ENCODE measurements at regions not wholly inside any gene's neighbourhood (a gene's known extent, or its start where the extent isn't known, plus 50 kb on each side); places are given as distances from the start of the nearest gene placed in this dataset.

DNA sequence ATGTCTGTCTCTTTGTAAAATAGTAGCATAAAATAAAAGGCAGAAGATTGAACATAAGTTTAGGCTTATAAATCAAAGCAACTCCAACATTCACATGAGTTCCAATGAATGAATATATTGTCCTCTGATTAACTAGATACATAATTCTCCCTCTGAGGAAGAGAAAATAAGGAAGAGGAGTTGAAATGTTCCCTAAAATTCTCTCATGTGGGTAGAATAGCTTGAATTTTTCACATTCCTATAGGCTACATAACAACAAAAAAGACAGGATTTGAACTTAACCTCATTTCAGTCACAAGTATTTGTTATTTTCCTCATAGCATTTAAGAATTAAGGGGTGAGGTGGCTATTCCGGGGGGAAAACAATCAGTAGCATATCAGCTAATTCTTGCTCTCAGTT lies 462.4 kb upstream of the NDST4 start:
- TF ChIP-seq, protein P1, sequence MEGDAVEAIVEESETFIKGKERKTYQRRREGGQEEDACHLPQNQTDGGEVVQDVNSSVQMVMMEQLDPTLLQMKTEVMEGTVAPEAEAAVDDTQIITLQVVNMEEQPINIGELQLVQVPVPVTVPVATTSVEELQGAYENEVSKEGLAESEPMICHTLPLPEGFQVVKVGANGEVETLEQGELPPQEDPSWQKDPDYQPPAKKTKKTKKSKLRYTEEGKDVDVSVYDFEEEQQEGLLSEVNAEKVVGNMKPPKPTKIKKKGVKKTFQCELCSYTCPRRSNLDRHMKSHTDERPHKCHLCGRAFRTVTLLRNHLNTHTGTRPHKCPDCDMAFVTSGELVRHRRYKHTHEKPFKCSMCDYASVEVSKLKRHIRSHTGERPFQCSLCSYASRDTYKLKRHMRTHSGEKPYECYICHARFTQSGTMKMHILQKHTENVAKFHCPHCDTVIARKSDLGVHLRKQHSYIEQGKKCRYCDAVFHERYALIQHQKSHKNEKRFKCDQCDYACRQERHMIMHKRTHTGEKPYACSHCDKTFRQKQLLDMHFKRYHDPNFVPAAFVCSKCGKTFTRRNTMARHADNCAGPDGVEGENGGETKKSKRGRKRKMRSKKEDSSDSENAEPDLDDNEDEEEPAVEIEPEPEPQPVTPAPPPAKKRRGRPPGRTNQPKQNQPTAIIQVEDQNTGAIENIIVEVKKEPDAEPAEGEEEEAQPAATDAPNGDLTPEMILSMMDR (conservative IDR thresholded peaks at IDR 0.05 in 1 of 2, IDR thresholded peaks at IDR 0.05 in 1 of 2; ENCODE audit: low read depth in 1 of 2, low read length in 2 of 2): no peak
- no peak for TF ChIP-seq EZH2 (IDR thresholded peaks at IDR 0.05; ENCODE audit: low read length, missing control alignments)
